ENCODE measurements at regions not wholly inside any gene's neighbourhood (a gene's known extent, or its start where the extent isn't known, plus 50 kb on each side); places are given as distances from the start of the nearest gene placed in this dataset.

DNA sequence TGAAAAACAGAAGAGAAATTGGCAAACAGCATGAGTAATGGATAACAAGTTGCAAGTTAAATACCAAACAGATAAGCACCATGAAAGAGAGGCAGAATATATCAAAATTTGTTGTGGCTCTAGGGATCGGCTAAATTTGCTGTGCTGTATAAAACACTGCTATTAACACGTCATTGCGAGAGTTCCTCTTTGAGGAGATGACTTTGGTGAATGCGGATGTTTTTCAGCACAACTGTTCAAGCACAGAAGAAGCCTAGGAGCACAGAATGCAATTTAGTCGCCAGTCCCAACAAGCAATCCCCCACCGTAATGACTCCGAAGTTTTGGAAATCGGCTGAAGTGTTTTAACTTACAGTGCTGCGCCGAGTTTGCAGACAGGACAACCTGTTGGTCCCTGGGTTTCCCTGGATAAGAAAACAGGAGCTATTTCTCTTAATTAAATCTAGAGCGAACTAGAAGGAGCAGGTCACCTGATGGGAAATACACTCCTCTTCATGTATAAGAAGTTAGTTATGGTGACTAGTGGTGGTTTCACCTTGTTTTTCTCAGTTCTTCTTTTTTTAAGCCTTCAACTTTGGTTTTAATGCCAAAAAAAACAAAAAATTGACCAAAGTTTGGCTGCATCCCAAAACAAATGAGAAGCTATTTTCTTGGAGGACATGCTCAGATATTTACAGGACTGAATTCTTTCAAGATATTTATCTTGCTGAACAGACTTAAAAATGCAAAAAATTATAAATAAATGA, 454.1 kb upstream of the SALL3 start:
- no peak for DNase-seq (ENCODE audit: low spot score)

DNA sequence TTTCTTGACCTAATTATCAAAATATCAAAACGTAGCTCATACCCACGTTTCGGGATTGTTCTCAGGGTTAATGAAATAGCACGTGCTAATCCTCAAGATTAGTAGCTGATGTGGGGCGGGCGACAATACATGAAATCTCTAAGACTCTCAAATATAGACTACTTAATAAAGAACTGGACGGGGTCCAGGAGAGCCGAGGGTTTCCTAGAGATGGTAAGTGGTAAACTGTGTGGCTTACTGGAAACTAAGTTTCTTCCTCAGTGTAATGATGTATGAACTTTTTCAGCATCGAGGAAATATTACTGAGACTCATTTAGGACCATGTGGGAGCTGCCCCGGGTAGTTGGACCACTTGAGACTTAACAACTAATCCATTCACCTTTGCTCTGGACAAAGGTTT, 453.3 kb upstream of the SALL3 start:
- no peak for DNase-seq (ENCODE audit: low spot score)

DNA sequence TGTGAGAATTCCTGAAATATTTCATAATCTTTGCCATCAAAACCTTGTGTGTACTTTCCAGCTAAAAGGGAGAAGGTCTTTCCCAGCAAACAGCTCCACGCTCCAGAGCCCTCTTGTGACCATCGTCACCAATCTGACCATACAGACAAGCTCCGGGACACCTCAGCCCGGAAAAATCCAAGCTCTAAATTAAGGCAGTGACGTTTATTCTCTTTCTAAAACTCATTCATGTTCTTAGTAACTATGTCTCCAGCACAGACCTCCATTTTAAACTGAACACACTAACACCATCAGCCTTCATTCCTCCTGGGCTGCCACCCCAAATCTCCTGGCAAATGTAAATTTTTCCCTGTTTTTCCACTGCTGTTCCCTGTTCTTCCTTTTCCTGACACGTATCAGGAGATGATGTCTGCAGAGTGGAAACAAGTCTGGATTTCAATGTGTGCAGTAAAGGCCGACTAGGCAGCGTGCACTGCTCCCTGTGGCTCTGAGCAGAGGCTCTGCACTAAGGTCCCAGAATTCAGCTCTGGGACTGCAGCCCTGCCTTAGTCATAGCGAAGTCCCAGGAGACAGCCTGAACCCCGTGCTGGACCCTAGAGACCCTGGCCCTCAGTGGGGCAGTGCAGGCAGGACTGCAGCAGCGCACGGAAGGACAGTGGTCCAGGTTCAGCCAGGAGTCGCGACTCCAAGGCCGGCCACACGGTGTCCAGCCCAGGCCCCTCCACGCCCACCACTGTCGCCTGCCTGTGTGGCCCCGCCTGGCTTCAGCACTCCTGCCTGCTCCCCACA, 452.5 kb upstream of the SALL3 start:
- no peak for DNase-seq (ENCODE audit: low spot score)

DNA sequence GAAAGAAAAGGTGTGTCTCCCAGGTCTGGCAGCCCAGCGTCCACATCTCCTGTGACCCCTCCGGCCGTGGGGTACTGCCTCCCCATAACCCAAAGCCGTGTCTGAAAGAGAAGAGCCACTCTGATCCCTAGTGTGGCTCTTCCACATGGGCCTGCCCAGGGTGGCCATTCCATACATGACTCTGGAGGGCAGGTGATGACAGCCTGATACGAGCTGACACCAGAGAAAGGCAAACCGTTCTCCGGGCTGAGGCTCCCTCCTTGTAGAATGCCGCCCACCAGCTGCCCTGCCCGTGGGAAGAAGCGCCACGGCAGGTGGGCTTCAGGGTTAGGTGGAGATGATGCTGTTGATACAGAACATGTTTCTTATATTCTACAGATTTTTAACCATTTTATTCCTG, 451.6 kb upstream of the SALL3 start:
- no peak for DNase-seq (ENCODE audit: low spot score)

DNA sequence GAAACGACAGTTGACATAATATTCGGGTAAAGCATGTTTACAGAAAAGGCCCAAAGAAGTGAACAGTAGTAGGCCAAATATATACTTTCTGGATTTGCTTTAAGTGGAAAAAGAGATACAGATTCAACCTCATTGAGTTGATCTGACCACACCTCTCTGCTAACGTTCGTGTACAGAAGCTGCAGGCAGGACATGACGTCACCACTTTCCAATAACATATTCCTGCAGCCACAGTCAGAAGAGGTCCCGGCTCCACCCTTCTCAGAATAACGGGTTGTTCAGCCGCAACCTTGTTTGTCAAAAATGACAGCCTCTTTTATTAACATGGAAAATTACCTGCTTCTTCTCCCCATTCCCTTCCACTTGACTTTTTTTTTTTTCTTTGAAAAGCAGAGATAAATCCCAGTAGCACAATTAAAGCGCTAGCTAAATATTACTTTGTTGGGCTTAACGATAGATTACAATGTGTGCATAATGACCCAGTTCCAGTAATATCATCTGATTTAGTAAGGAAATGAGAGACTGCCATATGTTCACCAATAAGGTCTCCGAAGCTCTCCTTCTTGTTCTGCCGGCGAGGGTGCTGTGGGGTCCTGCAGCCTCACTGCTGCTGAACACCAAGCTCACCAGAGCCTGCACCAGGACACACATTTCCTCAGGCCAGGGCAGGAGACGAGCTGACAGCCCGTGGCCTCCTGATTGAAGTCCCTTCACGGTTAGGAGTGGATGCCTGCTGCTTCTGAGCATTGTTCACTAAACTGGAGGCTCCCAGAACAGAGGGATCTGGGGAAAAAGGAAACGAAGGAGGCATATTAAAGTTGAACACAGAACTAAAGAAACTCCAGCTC, 451.0 kb upstream of the SALL3 start:
- no peak for DNase-seq (ENCODE audit: low spot score)

DNA sequence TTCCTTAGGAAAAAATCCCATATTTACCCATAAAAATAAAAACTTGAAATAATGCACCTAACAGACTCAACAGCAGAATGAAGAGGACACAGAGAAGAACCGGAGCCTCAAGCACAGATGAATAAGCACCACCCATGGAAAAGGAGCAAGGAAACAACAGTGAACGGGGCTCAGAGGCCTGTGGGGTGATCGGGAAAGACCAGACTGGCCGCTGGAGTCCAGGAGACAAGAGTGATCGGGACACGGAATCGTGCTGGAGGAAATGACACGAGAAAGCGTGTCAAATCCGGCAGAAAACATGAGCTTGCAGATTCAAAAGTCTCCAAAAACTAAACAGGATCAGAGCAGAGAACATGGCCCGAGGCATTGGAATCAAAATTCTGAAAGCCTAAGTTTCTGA, 448.0 kb upstream of the SALL3 start:
- no peak for DNase-seq (ENCODE audit: low spot score)

DNA sequence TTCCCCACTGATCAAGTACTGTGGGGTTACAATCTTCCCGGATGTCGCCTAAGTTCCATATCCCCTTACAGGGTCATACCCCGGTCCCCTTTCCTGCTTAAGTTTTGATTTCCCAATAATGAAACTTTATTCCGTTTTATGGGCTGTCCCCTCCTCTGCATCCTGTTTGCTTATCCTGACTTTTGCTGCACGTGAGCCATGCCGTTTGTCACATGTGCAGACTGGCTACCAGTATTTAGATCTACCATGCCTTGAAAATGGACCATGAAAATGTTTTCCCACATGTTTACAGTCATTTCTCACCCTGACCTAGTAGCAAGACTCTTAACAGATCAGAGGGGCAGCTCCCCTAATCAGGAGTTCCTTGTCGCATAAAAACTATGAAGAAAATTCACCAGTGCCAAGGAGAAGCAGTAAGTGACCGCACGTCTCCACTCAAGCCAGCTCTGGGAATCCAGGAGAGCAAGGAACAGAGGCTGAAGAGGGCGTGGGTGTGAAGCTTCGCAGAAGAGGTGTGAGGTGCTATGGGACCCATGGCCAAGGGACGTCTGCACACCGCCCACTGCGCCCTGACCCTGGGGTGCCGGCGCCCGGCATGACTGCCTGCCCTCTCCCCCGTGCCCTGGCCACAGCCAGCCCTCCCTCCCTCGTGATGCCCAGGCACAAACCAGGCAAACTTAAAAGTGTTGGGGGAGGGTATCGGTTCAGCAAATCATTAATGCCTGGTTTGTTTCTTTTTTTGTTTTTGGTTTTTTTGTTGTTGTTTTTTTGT, 440.8 kb upstream of the SALL3 start:
- DNase-seq (ENCODE audit: low spot score): no peak

DNA sequence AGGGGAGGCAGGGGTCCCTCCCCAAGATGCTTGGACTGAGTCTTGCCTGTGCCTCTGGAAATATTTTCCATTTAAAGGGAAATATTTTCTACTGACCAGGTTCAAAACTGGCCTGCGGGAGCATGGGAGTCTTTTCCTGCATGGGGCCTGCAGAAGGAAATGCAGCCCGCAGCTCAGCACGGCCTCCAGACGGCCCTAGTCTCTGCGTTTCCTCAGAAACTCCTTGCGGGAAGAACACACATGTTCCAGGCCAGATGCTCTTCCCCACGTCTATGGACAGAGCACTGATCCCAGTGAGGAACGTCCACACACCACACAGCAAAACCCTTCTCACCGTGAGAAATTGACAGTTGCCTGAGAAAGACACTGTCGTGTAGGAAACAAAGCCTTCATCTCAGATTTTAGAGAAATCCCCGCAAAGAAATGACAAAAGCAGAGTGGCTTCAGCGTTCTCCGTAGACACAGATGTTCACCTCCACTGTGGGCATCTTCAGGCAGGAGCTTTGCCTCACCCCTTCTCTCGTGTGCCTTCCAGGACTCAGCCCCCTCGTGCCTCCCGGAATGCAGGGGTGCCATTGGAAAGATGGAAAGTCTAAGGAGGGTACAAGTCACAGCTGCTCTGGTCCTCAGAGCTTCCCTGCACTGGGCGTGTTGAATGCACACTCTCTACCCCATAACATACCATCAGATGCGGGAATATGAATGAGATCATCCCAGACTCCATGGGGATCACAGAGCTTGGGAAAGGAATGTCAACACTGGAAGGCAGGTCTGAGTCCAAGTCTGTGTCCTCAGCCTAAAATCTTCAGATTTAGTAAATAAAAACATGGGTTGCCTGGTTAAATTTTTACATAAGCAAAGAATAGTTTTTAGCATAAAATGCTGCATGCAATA, 438.7 kb upstream of the SALL3 start:
- DNase-seq (ENCODE audit: low spot score): peak; percentile 12

DNA sequence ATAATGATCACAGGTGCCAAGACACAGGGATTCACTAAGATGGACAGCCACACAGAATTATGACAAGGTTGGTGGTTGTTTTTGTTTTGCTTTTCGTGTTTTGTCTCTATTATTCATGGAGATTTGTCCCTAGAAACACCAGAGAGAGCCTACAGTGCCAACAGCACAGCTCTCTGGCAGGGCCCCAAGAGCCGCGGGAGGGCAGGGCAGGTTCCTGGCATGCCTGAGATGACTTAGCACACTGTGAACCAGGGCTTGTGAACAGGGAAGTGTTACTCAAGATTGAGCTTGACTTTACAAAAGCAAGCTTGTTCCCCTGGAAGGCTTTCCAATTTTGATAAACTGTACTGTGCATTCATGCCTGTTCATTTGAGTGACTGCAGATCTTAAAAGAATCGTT, 437.4 kb upstream of the SALL3 start:
- DNase-seq (ENCODE audit: low spot score): peak; percentile 24

DNA sequence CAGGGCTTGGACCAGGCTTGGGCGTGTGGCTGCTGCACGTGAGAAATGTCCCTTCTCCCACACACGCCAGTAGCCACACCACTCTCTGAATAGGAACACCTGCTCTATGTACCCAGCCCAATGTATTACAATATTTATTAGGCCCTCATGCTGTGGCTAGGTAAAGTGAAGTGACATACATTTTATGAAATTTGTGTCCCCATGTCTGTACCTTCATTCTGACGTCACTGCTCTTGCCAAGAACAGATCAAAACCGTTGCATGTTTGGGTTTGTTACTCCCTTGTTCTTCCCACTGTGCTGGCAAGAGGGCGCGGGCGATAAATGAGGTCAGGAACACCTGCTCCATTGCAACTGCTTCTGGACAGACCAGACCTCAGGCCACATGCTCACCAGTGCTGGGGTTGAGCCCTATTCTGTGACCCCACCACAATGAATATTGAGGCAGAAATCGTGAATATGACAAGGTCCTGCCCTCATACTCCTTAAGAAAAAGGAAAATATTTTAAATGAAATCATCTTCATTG, 436.4 kb upstream of the SALL3 start:
- DNase-seq (ENCODE audit: low spot score): no peak

DNA sequence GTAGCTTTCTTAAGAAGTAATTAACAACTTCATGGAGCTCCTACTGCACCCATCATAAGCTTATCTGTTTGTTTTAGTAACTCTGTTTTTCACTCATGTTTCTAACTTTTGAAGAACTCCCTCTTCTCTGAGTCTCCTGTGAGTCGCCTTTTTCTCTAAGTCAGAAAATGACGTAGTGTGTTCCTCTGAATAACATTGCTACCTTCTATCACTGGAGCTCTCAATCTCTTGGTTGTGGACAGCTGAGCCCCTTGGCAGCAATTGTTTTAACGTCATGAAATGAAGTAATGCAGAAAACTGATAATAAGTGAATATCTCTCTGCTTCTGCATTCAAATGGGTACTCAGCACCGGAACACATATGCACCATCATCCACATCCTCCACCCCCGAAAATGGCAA, 433.3 kb upstream of the SALL3 start:
- DNase-seq (ENCODE audit: low spot score): no peak

DNA sequence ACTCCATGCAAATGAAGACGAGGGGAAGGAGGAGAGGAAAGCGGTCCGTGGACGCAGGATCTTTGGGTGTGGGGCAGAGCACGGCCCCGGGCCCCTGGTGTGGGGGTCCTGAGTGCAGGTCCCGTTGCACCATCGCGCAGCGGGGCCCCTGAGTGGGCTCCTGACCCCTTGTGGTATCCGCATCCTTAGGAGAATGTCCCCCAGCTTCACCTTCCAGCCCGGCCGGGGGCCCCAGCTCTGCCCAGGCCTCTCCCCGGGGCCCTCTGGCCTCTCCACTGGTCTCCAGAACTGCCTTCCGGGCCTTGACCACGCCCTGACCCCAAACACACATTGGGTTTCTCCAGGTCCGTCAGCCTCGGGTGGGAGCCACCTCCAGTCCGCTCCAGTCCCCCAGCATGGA, 431.8 kb upstream of the SALL3 start:
- DNase-seq (ENCODE audit: low spot score): no peak

DNA sequence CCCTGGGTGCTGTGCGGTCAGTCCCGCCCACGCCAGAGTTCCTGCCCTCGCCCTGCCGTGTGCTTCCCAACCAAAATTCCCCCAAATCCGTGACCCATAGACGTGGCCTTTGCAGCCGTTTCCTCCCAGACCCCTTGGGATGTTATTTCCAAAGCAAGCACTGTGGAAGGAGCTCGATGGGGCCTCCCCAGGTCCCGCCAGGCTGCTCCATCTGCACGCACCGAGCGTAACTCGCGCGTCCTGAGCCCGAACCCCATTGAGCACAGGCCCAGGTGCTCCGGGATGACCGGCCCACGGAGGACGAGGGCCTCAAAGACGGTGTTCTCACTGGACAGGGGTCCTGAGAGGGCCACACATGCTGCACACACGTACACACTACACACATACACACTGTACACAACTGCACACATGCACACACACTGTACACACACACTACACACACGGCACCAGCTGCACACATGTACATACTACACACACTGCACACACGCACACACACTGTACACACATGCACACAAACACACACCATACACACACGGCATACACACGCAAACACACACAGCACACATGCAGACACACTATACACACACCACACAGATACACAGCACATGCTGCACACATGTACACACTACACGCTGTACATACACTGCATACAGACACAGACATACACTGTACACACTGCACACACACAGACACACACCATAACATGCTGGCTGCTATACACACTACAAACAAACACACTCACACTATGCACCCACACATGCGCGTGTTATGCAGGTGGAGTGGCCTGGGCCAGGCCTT, 431.2 kb upstream of the SALL3 start:
- DNase-seq (ENCODE audit: low spot score): no peak

DNA sequence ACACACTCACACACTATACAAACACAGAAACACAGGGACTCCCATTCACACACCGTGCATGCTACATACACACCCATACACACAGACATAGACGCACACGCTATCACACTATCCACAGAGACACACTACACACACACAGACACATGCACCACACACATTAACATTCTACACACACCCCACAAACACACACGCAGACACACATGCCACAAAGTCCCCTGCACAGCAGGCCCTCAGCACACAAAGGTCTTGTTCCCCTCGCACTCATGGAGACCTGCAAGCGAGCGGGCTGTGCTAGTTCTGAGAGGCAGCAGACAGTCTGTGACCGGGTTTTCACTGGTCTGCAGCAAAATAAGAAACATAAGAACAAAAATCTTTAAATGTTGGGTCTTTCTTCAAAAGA, 429.6 kb upstream of the SALL3 start:
- DNase-seq (ENCODE audit: low spot score): no peak

DNA sequence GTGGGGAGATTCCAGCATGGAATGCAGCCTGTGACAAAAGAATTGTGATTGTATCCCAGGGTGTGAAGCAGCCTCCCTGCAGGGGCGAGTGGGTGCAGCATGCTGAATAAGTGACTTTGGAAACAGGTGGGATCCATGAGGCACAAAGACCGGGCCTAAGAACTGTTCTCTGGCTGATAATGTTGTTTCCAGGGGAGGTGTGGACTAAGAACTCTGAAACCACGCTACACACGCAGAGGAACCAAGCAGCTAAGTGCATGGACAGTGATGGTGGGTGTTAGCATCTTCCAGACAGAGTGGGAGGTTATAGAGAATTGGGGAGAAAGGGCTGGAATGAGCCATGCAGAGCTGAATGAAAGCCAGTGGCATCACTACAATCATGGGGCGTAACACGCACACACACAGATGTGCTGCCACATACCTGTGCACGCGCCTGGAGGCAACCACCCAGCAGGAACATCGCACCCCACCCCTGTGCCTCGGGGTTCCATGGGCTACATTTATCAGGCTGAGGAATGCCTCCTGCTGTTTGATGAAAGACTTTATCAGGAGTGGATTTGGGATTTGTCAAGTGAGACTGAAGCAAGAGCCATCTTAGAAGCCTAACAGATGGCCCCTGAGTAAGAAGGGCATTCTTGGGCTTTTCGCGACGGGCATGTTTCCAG, 424.5 kb upstream of the SALL3 start:
- DNase-seq (ENCODE audit: low spot score): no peak

DNA sequence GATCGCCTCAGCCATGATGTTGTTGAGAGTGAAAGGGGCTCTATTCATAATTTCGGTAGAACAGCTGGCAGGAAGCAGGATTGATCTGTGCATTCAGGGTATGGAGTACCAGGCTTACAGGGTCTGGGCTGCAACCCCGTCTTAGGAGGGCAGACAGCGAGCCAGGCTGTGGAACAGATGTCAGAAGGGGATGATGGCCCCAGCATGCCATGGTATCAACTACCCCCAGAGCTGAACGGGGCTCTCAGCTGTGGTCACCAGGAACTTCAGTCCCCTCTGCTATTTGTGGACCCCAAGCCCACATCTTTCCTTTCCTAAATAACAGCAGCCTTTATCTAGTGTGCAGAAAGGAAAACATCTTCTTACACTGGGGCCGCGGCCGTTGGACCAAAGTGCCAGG, 422.2 kb upstream of the SALL3 start:
- no peak for DNase-seq (ENCODE audit: low spot score)

DNA sequence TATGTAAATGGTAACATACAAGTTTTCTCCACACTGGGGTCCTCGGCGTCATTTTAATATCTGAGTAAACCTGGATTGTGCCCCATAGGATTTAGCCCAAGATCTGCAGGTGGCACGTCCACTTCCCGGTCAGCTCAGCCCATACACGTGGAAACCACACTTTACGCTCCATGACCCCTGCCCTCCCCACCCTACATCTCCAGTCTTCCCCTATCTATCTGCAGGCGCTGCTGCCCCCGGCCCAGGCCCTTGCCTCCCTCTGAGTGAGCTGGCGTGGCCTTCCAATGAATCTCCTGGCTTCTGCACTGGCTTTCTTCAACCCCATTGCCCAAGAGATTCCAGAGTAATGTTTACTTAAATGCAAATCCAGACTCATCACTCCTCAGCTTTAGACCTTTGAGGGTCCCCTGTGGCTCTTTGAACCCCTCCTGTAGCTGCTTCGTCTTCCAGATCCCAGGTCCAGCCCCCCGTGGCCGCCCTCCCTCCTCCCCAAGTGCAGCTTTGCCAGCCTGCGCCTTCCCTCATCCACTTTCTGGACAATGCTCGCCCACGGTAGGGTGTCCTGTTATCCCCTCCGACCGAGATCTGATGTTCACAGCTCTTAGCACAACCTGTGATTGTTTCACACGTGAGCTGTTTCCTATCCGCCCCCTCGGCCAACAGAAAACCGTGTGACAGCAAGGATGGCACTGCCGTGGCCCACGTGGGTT, 421.4 kb upstream of the SALL3 start:
- DNase-seq (ENCODE audit: low spot score): no peak

DNA sequence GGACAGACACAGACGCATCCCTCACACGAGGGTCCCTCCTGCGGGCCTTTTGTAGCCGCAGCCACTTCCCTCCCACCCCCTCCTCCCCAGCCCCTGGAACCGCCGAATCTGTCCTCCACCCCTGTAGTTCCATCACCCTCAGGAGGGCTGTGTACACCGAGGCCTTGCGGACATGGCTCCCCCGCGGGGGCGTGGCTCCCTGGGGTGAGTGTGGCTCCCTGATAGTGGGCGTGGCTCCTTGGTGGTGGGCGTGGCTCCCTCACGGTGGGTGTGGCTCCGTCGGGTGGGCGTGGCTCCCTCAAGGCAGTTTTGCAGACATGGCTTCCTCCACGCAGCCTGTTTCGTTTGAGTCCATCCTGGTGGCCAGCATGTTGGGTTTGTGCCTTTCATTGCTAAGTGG, 420.7 kb upstream of the SALL3 start:
- DNase-seq (ENCODE audit: low spot score): no peak

Measured in umbilical cord (tissue), 1 donor.